ENCODE measurements at regions not wholly inside any gene's neighbourhood (a gene's known extent, or its start where the extent isn't known, plus 50 kb on each side); places are given as distances from the start of the nearest gene placed in this dataset.

DNA sequence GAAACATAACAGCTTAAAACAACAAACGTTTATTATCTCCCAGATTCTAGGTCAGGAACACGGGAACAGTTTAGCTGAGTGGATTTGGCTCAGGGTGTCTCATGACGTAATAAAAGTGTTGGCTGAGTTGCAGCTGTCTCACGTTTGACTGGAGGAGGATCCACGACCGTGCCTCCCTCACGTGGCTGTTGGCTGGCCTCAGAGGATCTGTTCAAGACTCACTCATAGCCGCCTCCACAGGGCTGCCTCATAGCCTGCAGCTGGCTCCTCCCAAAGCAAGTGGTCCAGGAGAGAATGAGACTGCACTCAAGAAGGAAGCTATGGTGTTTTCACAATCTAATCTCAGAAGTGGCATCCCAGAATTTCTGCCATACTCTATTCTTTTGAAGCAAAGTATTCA is 167.1 kb downstream of the RPRM start:
- H3K4me3 ChIP-seq (ENCODE audit: low read depth, low read length) = no peak overlapping the region
- TF ChIP-seq, protein P1, sequence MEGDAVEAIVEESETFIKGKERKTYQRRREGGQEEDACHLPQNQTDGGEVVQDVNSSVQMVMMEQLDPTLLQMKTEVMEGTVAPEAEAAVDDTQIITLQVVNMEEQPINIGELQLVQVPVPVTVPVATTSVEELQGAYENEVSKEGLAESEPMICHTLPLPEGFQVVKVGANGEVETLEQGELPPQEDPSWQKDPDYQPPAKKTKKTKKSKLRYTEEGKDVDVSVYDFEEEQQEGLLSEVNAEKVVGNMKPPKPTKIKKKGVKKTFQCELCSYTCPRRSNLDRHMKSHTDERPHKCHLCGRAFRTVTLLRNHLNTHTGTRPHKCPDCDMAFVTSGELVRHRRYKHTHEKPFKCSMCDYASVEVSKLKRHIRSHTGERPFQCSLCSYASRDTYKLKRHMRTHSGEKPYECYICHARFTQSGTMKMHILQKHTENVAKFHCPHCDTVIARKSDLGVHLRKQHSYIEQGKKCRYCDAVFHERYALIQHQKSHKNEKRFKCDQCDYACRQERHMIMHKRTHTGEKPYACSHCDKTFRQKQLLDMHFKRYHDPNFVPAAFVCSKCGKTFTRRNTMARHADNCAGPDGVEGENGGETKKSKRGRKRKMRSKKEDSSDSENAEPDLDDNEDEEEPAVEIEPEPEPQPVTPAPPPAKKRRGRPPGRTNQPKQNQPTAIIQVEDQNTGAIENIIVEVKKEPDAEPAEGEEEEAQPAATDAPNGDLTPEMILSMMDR (IDR thresholded peaks at IDR 0.05; ENCODE audit: insufficient read depth, low read depth, low read length) = no peak
- no peak for DNase-seq (ENCODE audit: low read depth)

DNA sequence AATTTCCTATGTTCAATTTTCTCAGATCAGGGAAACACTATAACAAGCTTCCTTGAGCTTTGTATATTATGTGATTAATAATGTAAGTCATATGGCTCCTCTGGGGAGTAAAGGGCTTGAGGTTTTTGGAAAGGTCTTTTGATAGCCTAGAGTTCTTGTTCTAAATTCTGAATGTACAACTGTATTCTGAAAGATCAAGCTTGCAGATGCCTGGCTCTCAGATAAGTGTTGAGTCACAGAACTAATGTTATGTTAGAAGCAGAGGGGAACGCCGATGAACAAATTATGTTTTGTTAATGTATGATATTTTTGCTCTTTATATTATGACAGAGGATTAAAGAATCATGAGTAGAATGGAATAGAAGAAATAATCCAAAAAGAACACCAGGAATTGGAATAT is 170.1 kb downstream of the RPRM start:
- TF ChIP-seq, protein P1 (IDR thresholded peaks at IDR 0.05; ENCODE audit: insufficient read depth, low read depth, low read length) = no peak
- H3K4me3 ChIP-seq (ENCODE audit: low read depth, low read length) = no peak overlapping the region

DNA sequence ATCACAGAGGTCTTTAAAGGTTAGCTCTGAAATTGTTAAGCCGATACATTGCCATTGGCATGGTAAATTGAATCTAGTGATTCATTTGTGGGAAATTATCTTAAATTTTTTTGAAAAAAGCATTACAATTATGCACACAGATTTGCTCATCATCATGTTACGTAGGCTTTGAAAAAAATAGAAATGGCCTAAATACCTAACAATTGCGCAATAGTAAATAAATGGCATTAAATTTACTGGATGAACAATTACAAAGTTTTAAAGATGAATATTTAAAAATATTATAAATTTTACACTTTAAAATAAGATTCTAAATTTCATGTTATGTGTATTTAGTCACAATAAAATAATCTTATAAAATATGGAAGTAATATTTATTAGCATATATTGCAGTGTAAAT is 171.3 kb downstream of the RPRM start:
- H3K4me3 ChIP-seq (ENCODE audit: low read depth, low read length) = no peak overlapping the region

More for the DNA sequence above, 170.1 kb downstream of the RPRM start:
- DNase-seq (ENCODE audit: low read depth) = no peak

DNA sequence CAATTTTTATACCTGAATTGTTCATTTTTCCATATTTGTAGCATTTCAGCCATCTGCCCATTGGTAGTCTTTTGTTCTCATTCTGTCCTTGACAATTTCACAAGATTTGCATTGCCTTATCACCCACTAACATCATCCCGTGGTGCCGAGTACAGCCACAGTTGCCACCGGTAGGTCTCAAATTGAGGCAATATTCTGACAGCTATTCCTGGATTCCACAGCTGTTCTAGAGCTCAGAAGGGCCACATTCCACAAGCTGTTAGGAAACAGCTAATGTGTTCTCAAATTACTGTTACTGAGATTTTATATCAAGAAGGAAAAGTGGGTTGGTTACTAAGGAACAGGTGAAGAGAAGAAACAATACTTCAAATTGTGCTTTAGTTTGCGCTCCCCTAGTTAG is 178.8 kb downstream of the RPRM start:
- no peak overlapping the region for H3K4me3 ChIP-seq (ENCODE audit: low read depth, low read length)
- TF ChIP-seq, protein P1 (IDR thresholded peaks at IDR 0.05; ENCODE audit: insufficient read depth, low read depth, low read length) = no peak
- no peak for DNase-seq (ENCODE audit: low read depth)

More for the DNA sequence above, 171.3 kb downstream of the RPRM start:
- DNase-seq (ENCODE audit: low read depth) = no peak
- TF ChIP-seq, protein P1 (IDR thresholded peaks at IDR 0.05; ENCODE audit: insufficient read depth, low read depth, low read length) = no peak

DNA sequence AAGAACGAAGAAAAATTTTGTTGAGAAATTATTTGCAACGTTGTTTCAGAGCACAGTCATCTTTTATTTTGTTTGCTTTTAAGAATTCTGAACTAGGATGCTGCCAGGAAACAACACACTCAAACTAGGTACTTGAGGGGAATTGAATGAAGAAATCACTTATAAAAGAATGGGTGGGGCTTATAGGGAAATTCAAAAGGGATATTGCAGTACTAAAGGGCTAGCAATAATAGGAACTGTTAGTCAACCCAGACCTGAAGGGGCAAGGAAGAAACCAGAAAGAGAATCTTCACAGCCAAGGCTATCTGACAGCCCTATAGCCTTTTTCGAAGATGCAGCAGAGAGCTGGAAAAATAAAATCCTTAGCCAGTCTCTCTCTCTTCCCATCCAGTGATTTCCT is 179.3 kb downstream of the RPRM start:
- DNase-seq (ENCODE audit: low read depth) = no peak
- no peak overlapping the region for H3K4me3 ChIP-seq (ENCODE audit: low read depth, low read length)
- TF ChIP-seq, protein P1 (IDR thresholded peaks at IDR 0.05; ENCODE audit: insufficient read depth, low read depth, low read length) = no peak

DNA sequence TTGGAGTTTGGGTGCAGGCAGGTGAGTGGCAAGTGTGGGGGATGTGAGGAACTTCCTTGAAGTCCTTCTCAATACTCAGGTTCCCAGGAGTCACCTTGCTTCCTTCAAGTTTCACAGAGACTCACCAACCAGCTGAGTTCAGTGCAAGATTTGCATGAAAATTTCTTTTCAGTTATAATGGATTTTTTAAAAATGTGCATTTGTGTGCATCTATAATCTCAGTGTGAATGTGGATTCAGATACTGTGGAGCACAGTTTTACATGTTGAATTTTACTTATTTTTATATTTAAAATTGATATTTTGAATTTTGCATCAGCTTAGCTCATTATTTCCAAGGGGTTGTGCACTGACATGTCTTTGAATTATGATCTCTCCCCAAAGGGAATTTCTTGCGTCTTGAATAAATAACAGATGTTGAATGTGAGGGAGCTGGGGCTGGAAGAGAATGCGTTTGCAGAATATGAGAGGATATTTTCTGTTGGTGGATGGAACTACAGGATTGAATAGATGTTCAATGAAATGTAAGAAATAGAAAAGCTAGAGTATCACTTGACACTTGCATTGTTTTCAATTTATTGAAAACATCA is 184.3 kb downstream of the RPRM start:
- TF ChIP-seq, protein P1 (IDR thresholded peaks at IDR 0.05; ENCODE audit: insufficient read depth, low read depth, low read length) = no peak
- no peak overlapping the region for H3K4me3 ChIP-seq (ENCODE audit: low read depth, low read length)
- DNase-seq (ENCODE audit: low read depth) = no peak

DNA sequence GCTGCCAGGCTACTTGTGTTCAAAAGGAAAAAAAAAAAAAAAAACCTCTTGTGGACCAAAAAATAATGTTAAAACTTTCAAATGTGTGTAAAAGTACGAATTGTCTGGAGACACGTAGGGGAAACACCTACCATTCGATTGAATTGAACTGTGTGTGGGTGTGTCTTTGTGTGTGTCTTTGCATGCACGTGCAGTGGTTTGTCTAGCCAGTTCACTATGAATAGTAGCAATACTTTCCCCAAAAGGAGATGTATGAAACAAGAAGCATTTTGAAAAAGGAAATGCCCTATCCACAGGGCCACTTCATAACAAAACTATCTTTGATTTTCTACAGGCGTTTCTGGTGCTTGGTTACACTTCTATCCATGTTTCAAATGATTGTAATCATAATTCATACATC is 186.8 kb downstream of the RPRM start:
- no peak for DNase-seq (ENCODE audit: low read depth)
- H3K4me3 ChIP-seq (ENCODE audit: low read depth, low read length) = no peak overlapping the region
- TF ChIP-seq, protein P1 (IDR thresholded peaks at IDR 0.05; ENCODE audit: insufficient read depth, low read depth, low read length) = no peak

Measured in fibroblast of villous mesenchyme (primary cell).